SK-N-SH treated with all-trans-retinoic acid at 6 μM for 48 hours (cell line): ENCODE measurements at regions not wholly inside any gene's neighbourhood (a gene's known extent, or its start where the extent isn't known, plus 50 kb on each side); places are given as distances from the start of the nearest gene placed in this dataset.

ENCODE experiments used
- ATAC-seq: fragments of 200-7000 bp; cut with Tn5 transposase; 3 replicates; pipeline ENCODE4 v1.9.1; 2020; ENCODE audit warnings: mild to moderate bottlenecking, moderate library complexity
- ARNTL ChIP-seq: fragments of 450-650 bp; formaldehyde crosslinking; IDR thresholded peaks from 2 replicates; pipeline ENCODE4 v1.5.0; 2020; ENCODE audit warnings: low read depth, mild to moderate bottlenecking, moderate library complexity, borderline replicate concordance
- BACH2 ChIP-seq: fragments of 250-450 bp; sonication (Bioruptor Pico); IDR thresholded peaks from 2 replicates; pipeline ENCODE4 v1.9.0; 2021; ENCODE audit warnings: mild to moderate bottlenecking, borderline replicate concordance
- CSDC2 ChIP-seq: fragments of 250-450 bp; sonication (Bioruptor Pico); IDR thresholded peaks from 2 replicates; pipeline ENCODE4 v1.5.0; 2020; ENCODE audit warnings: mild to moderate bottlenecking, moderate library complexity
- ESRRG ChIP-seq: fragments of 250-450 bp; sonication (Bioruptor Pico); IDR thresholded peaks from 2 replicates; pipeline ENCODE4 v1.6.1; 2021; ENCODE audit warnings: mild to moderate bottlenecking
- GLIS3 ChIP-seq: fragments of 250-450 bp; sonication (Bioruptor Pico); IDR thresholded peaks from 2 replicates; pipeline ENCODE4 v1.5.0; 2020; ENCODE audit warnings: mild to moderate bottlenecking, moderate library complexity
- ISL1 ChIP-seq: fragments of 250-450 bp; sonication (Bioruptor Pico); IDR thresholded peaks from 2 replicates; pipeline ENCODE4 v2.1.2; 2022; ENCODE audit warnings: mild to moderate bottlenecking, moderate library complexity
- OSR1 ChIP-seq: fragments of 250-450 bp; sonication (Bioruptor Pico); IDR thresholded peaks from 2 replicates; pipeline ENCODE4 v1.8.0; 2022; ENCODE audit warnings: moderate library complexity, mild to moderate bottlenecking, inconsistent platforms
- PPARA ChIP-seq: fragments of 250-450 bp; sonication (Bioruptor Pico); IDR thresholded peaks from 2 replicates; pipeline ENCODE4 v1.5.0; 2020; ENCODE audit warnings: mild to moderate bottlenecking, borderline replicate concordance
- RARB ChIP-seq: fragments of 250-450 bp; sonication (Bioruptor Pico); IDR thresholded peaks from 2 replicates; pipeline ENCODE4 v1.8.0; 2021; ENCODE audit warnings: mild to moderate bottlenecking, moderate library complexity
- SNAI2 ChIP-seq: fragments of 250-450 bp; sonication (Bioruptor Pico); IDR thresholded peaks from 2 replicates; pipeline ENCODE4 v1.5.0; 2020; ENCODE audit warnings: mild to moderate bottlenecking, moderate library complexity
- TOX ChIP-seq: fragments of 250-450 bp; sonication (Bioruptor Pico); IDR thresholded peaks from 2 replicates; pipeline ENCODE4 v1.8.0; 2021; ENCODE audit warnings: mild to moderate bottlenecking, moderate library complexity, borderline replicate concordance
- ZC3H10 ChIP-seq: fragments of 250-450 bp; sonication (Bioruptor Pico); IDR thresholded peaks from 2 replicates; pipeline ENCODE4 v1.5.1; 2021; ENCODE audit warnings: mild to moderate bottlenecking, moderate library complexity
- ZFP3 ChIP-seq: fragments of 250-450 bp; sonication (Bioruptor Pico); IDR thresholded peaks from 2 replicates; pipeline ENCODE4 v1.5.0; 2020; ENCODE audit warnings: mild to moderate bottlenecking, moderate library complexity
- ZFP30 ChIP-seq: fragments of 450-650 bp; formaldehyde crosslinking; IDR thresholded peaks from 2 replicates; pipeline ENCODE4 v1.5.0; 2022; ENCODE audit warnings: mild to moderate bottlenecking, moderate library complexity
- ZNF565 ChIP-seq: fragments of 450-650 bp; formaldehyde crosslinking; conservative IDR thresholded peaks from 2 replicates; pipeline ENCODE4 v1.5.0; 2020; ENCODE audit warnings: low read depth, mild to moderate bottlenecking, moderate library complexity
- ZNF70 ChIP-seq: fragments of 450-650 bp; formaldehyde crosslinking; IDR thresholded peaks from 2 replicates; pipeline ENCODE4 v1.5.0; 2020; ENCODE audit warnings: mild to moderate bottlenecking, moderate library complexity
- ZNF8 ChIP-seq: fragments of 450-650 bp; formaldehyde crosslinking; IDR thresholded peaks from 2 replicates; pipeline ENCODE4 v1.5.0; 2020; ENCODE audit warnings: mild to moderate bottlenecking, moderate library complexity
- TF ChIP-seq, protein P1 (sequence below): fragments of 250-450 bp; sonication (Bioruptor Pico); IDR thresholded peaks from 2 replicates; pipeline ENCODE4 v1.5.1; 2021; ENCODE audit warnings: mild to moderate bottlenecking, moderate library complexity
- TF ChIP-seq, protein P2 (sequence below): fragments of 250-450 bp; sonication (Bioruptor Pico); IDR thresholded peaks from 2 replicates; pipeline ENCODE4 v1.8.0; 2021; ENCODE audit warnings: low read depth, mild to moderate bottlenecking, moderate library complexity, borderline replicate concordance
- TF ChIP-seq, protein P3 (sequence below): fragments of 250-450 bp; sonication (Bioruptor Pico); IDR thresholded peaks from 2 replicates; pipeline ENCODE4 v1.5.1; 2020; ENCODE audit warnings: low read depth, mild to moderate bottlenecking, moderate library complexity
- TF ChIP-seq, protein P4 (sequence below): fragments of 250-450 bp; sonication (Bioruptor Pico); IDR thresholded peaks from 2 replicates; pipeline ENCODE4 v1.8.0; 2020; ENCODE audit warnings: mild to moderate bottlenecking, moderate library complexity, borderline replicate concordance
- TF ChIP-seq, protein P5 (sequence below): fragments of 250-450 bp; sonication (Bioruptor Pico); IDR thresholded peaks from 2 replicates; pipeline ENCODE4 v1.5.0; 2020; ENCODE audit warnings: mild to moderate bottlenecking, moderate library complexity

DNA sequence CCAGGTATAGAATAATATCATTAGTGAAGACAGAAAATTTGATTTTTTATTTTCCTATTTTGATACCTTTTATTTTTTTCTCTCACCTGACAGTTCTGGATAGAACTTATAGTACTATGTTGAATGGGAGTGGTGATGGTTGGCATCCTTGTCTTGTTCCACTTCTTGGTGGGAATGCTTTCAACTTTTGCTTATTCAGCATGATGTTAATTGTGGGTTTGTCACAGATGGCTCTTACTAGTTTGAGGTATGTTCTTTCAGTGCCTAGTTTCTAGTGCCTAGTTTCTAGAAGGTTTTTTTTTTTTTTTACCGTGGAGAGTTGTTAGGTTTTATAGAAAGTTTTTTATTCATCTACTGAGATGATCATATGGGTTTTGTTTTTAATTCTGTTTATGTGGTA, 516.3 kb upstream of the NOVA1 start:
- TF ChIP-seq ZNF565 (CRISPR knock-in tag) (no peak), RARB (CRISPR knock-in tag) (no peak), ISL1 (CRISPR knock-in tag) (no peak), ZFP3 (CRISPR knock-in tag) (no peak), PPARA (CRISPR knock-in tag) (no peak), ARNTL (CRISPR knock-in tag) (no peak), SNAI2 (CRISPR knock-in tag) (no peak), CSDC2 (CRISPR knock-in tag) (no peak)
- TF ChIP-seq, protein P1, sequence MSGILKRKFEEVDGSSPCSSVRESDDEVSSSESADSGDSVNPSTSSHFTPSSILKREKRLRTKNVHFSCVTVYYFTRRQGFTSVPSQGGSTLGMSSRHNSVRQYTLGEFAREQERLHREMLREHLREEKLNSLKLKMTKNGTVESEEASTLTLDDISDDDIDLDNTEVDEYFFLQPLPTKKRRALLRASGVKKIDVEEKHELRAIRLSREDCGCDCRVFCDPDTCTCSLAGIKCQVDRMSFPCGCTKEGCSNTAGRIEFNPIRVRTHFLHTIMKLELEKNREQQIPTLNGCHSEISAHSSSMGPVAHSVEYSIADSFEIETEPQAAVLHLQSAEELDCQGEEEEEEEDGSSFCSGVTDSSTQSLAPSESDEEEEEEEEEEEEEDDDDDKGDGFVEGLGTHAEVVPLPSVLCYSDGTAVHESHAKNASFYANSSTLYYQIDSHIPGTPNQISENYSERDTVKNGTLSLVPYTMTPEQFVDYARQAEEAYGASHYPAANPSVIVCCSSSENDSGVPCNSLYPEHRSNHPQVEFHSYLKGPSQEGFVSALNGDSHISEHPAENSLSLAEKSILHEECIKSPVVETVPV (CRISPR knock-in tag): no peak
- TF ChIP-seq, protein P2, sequence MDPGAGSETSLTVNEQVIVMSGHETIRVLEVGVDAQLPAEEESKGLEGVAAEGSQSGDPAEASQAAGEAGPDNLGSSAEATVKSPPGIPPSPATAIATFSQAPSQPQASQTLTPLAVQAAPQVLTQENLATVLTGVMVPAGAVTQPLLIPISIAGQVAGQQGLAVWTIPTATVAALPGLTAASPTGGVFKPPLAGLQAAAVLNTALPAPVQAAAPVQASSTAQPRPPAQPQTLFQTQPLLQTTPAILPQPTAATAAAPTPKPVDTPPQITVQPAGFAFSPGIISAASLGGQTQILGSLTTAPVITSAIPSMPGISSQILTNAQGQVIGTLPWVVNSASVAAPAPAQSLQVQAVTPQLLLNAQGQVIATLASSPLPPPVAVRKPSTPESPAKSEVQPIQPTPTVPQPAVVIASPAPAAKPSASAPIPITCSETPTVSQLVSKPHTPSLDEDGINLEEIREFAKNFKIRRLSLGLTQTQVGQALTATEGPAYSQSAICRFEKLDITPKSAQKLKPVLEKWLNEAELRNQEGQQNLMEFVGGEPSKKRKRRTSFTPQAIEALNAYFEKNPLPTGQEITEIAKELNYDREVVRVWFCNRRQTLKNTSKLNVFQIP: no peak
- TF ChIP-seq, protein P3, sequence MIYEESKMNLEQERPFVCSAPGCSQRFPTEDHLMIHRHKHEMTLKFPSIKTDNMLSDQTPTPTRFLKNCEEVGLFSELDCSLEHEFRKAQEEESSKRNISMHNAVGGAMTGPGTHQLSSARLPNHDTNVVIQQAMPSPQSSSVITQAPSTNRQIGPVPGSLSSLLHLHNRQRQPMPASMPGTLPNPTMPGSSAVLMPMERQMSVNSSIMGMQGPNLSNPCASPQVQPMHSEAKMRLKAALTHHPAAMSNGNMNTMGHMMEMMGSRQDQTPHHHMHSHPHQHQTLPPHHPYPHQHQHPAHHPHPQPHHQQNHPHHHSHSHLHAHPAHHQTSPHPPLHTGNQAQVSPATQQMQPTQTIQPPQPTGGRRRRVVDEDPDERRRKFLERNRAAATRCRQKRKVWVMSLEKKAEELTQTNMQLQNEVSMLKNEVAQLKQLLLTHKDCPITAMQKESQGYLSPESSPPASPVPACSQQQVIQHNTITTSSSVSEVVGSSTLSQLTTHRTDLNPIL (CRISPR knock-in tag): no peak
- TF ChIP-seq, protein P4, sequence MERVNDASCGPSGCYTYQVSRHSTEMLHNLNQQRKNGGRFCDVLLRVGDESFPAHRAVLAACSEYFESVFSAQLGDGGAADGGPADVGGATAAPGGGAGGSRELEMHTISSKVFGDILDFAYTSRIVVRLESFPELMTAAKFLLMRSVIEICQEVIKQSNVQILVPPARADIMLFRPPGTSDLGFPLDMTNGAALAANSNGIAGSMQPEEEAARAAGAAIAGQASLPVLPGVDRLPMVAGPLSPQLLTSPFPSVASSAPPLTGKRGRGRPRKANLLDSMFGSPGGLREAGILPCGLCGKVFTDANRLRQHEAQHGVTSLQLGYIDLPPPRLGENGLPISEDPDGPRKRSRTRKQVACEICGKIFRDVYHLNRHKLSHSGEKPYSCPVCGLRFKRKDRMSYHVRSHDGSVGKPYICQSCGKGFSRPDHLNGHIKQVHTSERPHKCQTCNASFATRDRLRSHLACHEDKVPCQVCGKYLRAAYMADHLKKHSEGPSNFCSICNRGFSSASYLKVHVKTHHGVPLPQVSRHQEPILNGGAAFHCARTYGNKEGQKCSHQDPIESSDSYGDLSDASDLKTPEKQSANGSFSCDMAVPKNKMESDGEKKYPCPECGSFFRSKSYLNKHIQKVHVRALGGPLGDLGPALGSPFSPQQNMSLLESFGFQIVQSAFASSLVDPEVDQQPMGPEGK (CRISPR knock-in tag): no peak
- ATAC-seq: no peak

DNA sequence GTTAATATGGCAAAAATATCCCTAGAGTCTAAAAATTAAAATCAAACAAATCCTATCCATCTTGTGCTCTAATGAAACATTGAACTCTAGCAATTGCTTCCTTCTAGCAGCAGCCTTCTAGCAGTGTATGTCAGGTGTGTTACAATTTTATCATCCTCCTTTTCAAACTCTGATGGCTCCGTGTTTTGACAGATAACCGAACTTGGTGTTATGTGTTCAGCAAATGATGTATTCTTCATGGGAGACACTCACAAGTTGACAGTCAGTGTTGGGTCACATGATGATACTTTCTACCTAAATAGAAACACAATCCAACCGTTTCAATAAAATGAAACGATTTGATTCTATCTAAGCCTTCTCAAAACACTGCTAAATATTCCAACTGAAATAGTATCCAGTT, 525.3 kb upstream of the NOVA1 start:
- ATAC-seq: no peak
- TF ChIP-seq ARNTL (CRISPR knock-in tag): no peak
- TF ChIP-seq CSDC2 (CRISPR knock-in tag): no peak
- TF ChIP-seq, protein P3 (CRISPR knock-in tag): no peak
- TF ChIP-seq SNAI2 (CRISPR knock-in tag): no peak
- TF ChIP-seq GLIS3 (CRISPR knock-in tag): no peak
- TF ChIP-seq ZFP3 (CRISPR knock-in tag): no peak
- TF ChIP-seq PPARA (CRISPR knock-in tag): no peak
- no peak for TF ChIP-seq ZNF8
- no peak for TF ChIP-seq ZFP30 (CRISPR knock-in tag)
- no peak for TF ChIP-seq ESRRG
- no peak for TF ChIP-seq OSR1
- no peak for TF ChIP-seq BACH2 (CRISPR knock-in tag)
- TF ChIP-seq, protein P1 (CRISPR knock-in tag): no peak
- TF ChIP-seq TOX (CRISPR knock-in tag): no peak
- TF ChIP-seq ISL1 (CRISPR knock-in tag): no peak
- no peak for TF ChIP-seq ZNF70 (CRISPR knock-in tag)
- TF ChIP-seq, protein P5, sequence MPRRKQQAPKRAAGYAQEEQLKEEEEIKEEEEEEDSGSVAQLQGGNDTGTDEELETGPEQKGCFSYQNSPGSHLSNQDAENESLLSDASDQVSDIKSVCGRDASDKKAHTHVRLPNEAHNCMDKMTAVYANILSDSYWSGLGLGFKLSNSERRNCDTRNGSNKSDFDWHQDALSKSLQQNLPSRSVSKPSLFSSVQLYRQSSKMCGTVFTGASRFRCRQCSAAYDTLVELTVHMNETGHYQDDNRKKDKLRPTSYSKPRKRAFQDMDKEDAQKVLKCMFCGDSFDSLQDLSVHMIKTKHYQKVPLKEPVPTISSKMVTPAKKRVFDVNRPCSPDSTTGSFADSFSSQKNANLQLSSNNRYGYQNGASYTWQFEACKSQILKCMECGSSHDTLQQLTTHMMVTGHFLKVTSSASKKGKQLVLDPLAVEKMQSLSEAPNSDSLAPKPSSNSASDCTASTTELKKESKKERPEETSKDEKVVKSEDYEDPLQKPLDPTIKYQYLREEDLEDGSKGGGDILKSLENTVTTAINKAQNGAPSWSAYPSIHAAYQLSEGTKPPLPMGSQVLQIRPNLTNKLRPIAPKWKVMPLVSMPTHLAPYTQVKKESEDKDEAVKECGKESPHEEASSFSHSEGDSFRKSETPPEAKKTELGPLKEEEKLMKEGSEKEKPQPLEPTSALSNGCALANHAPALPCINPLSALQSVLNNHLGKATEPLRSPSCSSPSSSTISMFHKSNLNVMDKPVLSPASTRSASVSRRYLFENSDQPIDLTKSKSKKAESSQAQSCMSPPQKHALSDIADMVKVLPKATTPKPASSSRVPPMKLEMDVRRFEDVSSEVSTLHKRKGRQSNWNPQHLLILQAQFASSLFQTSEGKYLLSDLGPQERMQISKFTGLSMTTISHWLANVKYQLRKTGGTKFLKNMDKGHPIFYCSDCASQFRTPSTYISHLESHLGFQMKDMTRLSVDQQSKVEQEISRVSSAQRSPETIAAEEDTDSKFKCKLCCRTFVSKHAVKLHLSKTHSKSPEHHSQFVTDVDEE (CRISPR knock-in tag): no peak
- no peak for TF ChIP-seq ZC3H10 (CRISPR knock-in tag)
